ENCODE measurements at regions not wholly inside any gene's neighbourhood (a gene's known extent, or its start where the extent isn't known, plus 50 kb on each side); places are given as distances from the start of the nearest gene placed in this dataset.

GRCh38 chr1:208648146-208648545, 404.0 kb upstream of the PLXNA2 start:
- Mint-ChIP-seq H3K4me1 (ENCODE audit: low read depth) (peaks cover 7% of the 10 kb centered on the region), H3K4me3 (no peak overlapping the region), H3K36me3 (ENCODE audit: low read depth) (no peaks in the 10 kb centered on the region)

GRCh38 chr1:208652296-208653160, 408.3 kb upstream of the PLXNA2 start:
- Mint-ChIP-seq H3K27ac (no peak overlapping the region), H3K27me3 (ENCODE audit: insufficient read depth) (no peaks in the 10 kb centered on the region; the same call in 1 of the 2 replicates), H3K4me1 (ENCODE audit: low read depth) (peaks cover 13% of the 10 kb centered on the region), H3K4me3 (peak overlapping the region; percentile 6; the same call in 1 of the 2 replicates), H3K9me3 (no peaks in the 10 kb centered on the region), H3K36me3 (ENCODE audit: low read depth) (no peaks in the 10 kb centered on the region)
- peak; percentile 91 for TF ChIP-seq CTCF (IDR thresholded peaks at IDR 0.05)
- DNase-seq: peak; percentile 63

More at GRCh38 chr1:208648146-208648545, 404.0 kb upstream of the PLXNA2 start:
- Mint-ChIP-seq H3K27ac (no peak overlapping the region), H3K27me3 (ENCODE audit: insufficient read depth) (peaks cover 3% of the 10 kb centered on the region; the same call in 1 of the 2 replicates), H3K9me3 (no peaks in the 10 kb centered on the region)
- TF ChIP-seq CTCF (IDR thresholded peaks at IDR 0.05): no peak
- DNase-seq: no peak

- Mint-ChIP-seq H3K4me1 (ENCODE audit: low read depth) (peaks cover 13% of the 10 kb centered on the region), H3K27ac (no peak overlapping the region), H3K4me3 (no peak overlapping the region), H3K27me3 (ENCODE audit: insufficient read depth) (no peaks in the 10 kb centered on the region; the same call in 1 of the 2 replicates), H3K36me3 (ENCODE audit: low read depth) (no peaks in the 10 kb centered on the region), H3K9me3 (no peaks in the 10 kb centered on the region)
- no peak for DNase-seq
- no peak for TF ChIP-seq CTCF (IDR thresholded peaks at IDR 0.05)
Observed at GRCh38 chr1:208653426-208653825, 409.2 kb upstream of the PLXNA2 start.

GRCh38 chr1:208654241-208654640, 410.1 kb upstream of the PLXNA2 start:
- H3K36me3 Mint-ChIP-seq (ENCODE audit: low read depth): no peaks in the 10 kb centered on the region
- no peaks in the 10 kb centered on the region for H3K9me3 Mint-ChIP-seq
- H3K4me1 Mint-ChIP-seq (ENCODE audit: low read depth): peaks cover 13% of the 10 kb centered on the region
- H3K27ac Mint-ChIP-seq: no peak overlapping the region
- H3K4me3 Mint-ChIP-seq: no peak overlapping the region
- H3K27me3 Mint-ChIP-seq (ENCODE audit: insufficient read depth): no peaks in the 10 kb centered on the region; the same call in 1 of the 2 replicates
- no peak for DNase-seq
- TF ChIP-seq CTCF (IDR thresholded peaks at IDR 0.05): peak; percentile 68

GRCh38 chr1:208665936-208666335, 421.8 kb upstream of the PLXNA2 start:
- H3K36me3 Mint-ChIP-seq (ENCODE audit: low read depth): no peaks in the 10 kb centered on the region
- DNase-seq: no peak
- no peak for TF ChIP-seq CTCF (IDR thresholded peaks at IDR 0.05)
- H3K27ac Mint-ChIP-seq: no peak overlapping the region
- no peaks in the 10 kb centered on the region for H3K4me1 Mint-ChIP-seq (ENCODE audit: low read depth)
- H3K27me3 Mint-ChIP-seq (ENCODE audit: insufficient read depth): peaks cover 4% of the 10 kb centered on the region
- no peak overlapping the region for H3K4me3 Mint-ChIP-seq
- no peaks in the 10 kb centered on the region; the same call in 1 of the 2 replicates for H3K9me3 Mint-ChIP-seq

Data from HFFc6 (cell line).